ENCODE measurements at regions not wholly inside any gene's neighbourhood (a gene's known extent, or its start where the extent isn't known, plus 50 kb on each side); places are given as distances from the start of the nearest gene placed in this dataset.

- TF ChIP-seq POLR2A (IDR thresholded peaks at IDR 0.05): no peak
- TF ChIP-seq, protein P1, sequence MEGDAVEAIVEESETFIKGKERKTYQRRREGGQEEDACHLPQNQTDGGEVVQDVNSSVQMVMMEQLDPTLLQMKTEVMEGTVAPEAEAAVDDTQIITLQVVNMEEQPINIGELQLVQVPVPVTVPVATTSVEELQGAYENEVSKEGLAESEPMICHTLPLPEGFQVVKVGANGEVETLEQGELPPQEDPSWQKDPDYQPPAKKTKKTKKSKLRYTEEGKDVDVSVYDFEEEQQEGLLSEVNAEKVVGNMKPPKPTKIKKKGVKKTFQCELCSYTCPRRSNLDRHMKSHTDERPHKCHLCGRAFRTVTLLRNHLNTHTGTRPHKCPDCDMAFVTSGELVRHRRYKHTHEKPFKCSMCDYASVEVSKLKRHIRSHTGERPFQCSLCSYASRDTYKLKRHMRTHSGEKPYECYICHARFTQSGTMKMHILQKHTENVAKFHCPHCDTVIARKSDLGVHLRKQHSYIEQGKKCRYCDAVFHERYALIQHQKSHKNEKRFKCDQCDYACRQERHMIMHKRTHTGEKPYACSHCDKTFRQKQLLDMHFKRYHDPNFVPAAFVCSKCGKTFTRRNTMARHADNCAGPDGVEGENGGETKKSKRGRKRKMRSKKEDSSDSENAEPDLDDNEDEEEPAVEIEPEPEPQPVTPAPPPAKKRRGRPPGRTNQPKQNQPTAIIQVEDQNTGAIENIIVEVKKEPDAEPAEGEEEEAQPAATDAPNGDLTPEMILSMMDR (IDR thresholded peaks at IDR 0.05): no peak
These were observed 563.4 kb upstream of the POU3F3 start for GRCh38 chr2:104290566-104290891.
